GM10266 (cell line): ENCODE measurements at regions not wholly inside any gene's neighbourhood (a gene's known extent, or its start where the extent isn't known, plus 50 kb on each side); places are given as distances from the start of the nearest gene placed in this dataset.

Experiments used
- DNase-seq: peaks from one replicate; pipeline ENCODE4 v3.0.0; 2012; ENCODE audit errors: extremely low spot score
- TF ChIP-seq, protein P1 (sequence below): IDR thresholded peaks from 2 replicates; pipeline ENCODE4 v1.5.1; 2012; ENCODE audit warnings: mild to moderate bottlenecking, low read depth; ENCODE audit not compliant: control insufficient read depth, insufficient read depth; ENCODE audit errors: missing control alignments

GRCh38 chr2:236769981-236770671, 200.5 kb downstream of the ACKR3 start:
- DNase-seq, result no peak
- TF ChIP-seq, protein P1, sequence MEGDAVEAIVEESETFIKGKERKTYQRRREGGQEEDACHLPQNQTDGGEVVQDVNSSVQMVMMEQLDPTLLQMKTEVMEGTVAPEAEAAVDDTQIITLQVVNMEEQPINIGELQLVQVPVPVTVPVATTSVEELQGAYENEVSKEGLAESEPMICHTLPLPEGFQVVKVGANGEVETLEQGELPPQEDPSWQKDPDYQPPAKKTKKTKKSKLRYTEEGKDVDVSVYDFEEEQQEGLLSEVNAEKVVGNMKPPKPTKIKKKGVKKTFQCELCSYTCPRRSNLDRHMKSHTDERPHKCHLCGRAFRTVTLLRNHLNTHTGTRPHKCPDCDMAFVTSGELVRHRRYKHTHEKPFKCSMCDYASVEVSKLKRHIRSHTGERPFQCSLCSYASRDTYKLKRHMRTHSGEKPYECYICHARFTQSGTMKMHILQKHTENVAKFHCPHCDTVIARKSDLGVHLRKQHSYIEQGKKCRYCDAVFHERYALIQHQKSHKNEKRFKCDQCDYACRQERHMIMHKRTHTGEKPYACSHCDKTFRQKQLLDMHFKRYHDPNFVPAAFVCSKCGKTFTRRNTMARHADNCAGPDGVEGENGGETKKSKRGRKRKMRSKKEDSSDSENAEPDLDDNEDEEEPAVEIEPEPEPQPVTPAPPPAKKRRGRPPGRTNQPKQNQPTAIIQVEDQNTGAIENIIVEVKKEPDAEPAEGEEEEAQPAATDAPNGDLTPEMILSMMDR, result no peak

- TF ChIP-seq, protein P1, result no peak
- no peak for DNase-seq
These were observed 202.7 kb downstream of the ACKR3 start for GRCh38 chr2:236772220-236772837.

- no peak for DNase-seq
These were observed 203.6 kb downstream of the ACKR3 start for GRCh38 chr2:236773206-236773605.

DNA sequence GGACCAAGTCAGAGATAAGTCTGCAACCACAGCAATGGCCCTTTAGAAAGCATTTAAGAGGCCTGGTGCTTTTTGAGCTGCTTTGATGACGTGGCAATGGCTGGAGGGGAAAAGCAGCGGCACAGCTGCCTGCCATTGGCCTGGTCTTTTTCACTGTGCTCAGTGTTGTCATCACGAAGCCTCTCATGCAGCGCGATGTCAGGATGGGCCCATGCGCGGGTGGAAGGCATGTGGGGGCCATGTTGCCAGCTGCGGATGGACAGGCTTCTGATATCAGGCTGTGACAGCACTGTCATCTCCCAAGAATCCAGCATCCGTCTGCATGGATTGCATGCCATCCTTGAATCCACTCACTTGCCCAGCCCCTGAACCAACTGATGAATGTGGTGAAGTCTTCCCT, 204.5 kb downstream of the ACKR3 start:
- no peak for DNase-seq
- TF ChIP-seq, protein P1, result no peak

More at GRCh38 chr2:236773206-236773605, 203.6 kb downstream of the ACKR3 start:
- TF ChIP-seq, protein P1, result no peak

DNA sequence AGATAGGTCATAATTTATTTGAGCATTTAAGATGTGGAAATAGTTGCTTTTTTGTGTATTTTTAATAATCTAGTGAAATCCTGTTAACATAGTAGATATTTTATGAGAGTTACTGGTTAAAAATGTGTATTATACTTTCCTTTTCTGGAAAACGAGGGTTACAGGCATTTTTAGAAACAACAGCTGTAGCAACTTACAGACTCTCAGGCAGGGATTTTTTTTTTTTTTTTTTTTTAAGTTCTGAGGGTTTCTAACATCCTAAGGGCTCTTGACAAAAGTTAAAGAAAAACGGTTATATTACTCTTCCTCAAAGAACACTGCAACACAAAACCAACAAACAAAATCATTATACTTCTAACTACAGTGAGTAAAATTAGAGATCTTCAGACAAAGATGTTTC, 205.9 kb downstream of the ACKR3 start:
- TF ChIP-seq, protein P1, result no peak

DNA sequence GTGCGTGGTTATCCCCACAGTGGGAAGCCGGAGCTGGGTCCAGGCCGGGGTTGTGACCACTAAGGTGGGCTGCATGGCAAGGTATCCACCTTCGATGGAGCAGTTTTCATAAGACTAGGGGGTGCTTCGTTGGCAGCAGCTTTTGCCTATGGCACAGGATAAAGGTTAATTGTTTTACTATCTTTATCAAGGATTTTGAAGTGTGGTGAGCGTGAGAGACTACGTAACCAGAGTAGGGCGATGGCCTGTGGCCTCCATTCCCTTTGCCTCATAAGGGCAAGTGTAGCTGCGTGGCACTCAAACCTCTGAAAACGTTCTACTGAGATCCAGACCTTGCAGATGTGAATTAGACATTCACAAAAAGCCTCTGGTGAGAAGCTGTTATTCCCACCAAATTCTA, 206.6 kb downstream of the ACKR3 start:
- TF ChIP-seq, protein P1, result no peak
- DNase-seq, result no peak

More for the DNA sequence above, 205.9 kb downstream of the ACKR3 start:
- no peak for DNase-seq

DNA sequence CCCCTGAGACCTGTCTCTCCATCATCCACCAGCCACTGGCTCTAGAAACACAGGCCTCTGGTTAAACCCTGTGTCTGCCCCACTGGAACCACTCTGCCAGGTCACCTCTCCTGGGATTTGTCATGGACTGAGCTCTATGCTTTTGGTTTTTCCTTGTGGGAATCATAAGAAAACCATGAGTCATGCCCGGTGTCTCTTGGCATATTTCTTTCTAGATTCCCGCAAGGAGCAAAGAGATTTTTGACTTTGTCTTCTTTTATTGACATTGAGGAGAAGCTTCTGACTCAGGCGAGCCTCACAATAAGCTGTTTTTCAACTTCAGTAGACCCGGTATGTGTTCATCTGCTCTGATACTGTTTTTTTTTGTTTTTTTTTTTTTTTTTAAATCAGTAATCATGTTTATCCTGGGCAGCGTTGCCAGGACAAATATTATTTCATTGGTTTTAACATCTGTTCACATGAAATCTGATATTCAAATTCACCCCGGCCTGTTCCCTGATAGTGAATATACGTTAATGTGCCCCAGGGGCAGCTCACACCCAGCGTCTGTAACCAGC, 207.1 kb downstream of the ACKR3 start:
- TF ChIP-seq, protein P1, result no peak
- DNase-seq, result no peak
